ENCODE measurements at regions not wholly inside any gene's neighbourhood (a gene's known extent, or its start where the extent isn't known, plus 50 kb on each side); places are given as distances from the start of the nearest gene placed in this dataset.

DNA sequence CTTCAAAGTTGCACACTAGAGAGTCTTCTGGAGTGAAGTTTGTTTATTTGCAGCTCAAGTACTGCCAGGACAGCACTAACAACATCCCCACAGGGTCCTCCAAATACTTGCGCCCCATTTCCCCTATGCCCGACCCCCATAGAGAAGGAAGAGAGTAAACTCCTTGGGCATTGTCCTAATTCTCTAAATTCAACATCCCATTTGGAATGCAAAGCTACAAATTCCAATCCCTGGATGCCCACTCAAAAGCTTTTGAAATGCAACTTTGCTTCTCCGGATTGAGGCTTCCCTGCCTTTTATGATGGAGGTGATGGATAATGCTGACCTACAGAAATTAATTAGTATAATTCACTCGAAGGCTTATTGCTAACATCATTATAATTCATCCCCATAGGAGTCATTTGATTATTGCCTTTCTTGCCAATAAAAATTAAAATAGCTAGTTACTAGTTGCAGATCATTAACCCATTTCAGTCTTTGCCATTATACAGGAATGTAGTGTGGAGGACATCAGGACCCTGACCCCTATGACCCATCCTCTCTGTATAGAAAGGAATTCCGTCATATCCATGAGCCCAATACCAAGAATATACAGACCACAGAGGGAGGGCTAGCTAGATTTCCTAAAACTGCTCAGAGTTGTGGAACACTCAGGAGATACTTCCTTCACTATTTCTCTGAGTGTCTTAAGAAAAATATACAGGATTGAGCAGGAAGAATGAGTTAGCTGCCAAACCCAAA lies 277.6 kb downstream of the ZNF608 start:
- H2AFZ ChIP-seq (ENCODE audit: low read length), result no peak overlapping the region
- no peak overlapping the region for H3K4me3 ChIP-seq (replicated peaks in 1 of 4; ENCODE audit: control extremely low read depth in 1 of 4, insufficient read depth in 1 of 4, low read depth in 3 of 4, low read length in 4 of 4)
- TF ChIP-seq EZH2 (IDR thresholded peaks at IDR 0.05; ENCODE audit: low read length, missing control alignments), result no peak
- TF ChIP-seq CTCF (conservative IDR thresholded peaks at IDR 0.05 in 1 of 2, IDR thresholded peaks at IDR 0.05 in 1 of 2; ENCODE audit: low read depth in 1 of 2, low read length in 2 of 2), result no peak
- H3K27me3 ChIP-seq (ENCODE audit: control insufficient read depth, insufficient read depth, low read length), result no peaks in the 10 kb centered on the region
- DNase-seq (ENCODE audit: low read depth in 2 of 2), result no peak
- no peak overlapping the region for H3K4me2 ChIP-seq (ENCODE audit: extremely low read depth, insufficient read depth, low read length)
- no peaks in the 10 kb centered on the region for H4K20me1 ChIP-seq (ENCODE audit: control insufficient read depth, extremely low read depth, insufficient read depth, low read length)
- no peak overlapping the region for H3K9ac ChIP-seq (ENCODE audit: insufficient read depth, low read length)
- no peak overlapping the region for H3K27ac ChIP-seq (ENCODE audit: insufficient read depth, low read length)
- no peaks in the 10 kb centered on the region for H3K79me2 ChIP-seq (ENCODE audit: control insufficient read depth, insufficient read depth, low read length)
- no peaks in the 10 kb centered on the region for H3K4me1 ChIP-seq (ENCODE audit: control insufficient read depth, extremely low read depth, insufficient read depth, low read length)
- H3K9me3 ChIP-seq (ENCODE audit: control insufficient read depth, insufficient read depth, low read depth, low read length), result no peaks in the 10 kb centered on the region
- H3K36me3 ChIP-seq (ENCODE audit: control insufficient read depth, insufficient read depth, low read length), result no peaks in the 10 kb centered on the region

DNA sequence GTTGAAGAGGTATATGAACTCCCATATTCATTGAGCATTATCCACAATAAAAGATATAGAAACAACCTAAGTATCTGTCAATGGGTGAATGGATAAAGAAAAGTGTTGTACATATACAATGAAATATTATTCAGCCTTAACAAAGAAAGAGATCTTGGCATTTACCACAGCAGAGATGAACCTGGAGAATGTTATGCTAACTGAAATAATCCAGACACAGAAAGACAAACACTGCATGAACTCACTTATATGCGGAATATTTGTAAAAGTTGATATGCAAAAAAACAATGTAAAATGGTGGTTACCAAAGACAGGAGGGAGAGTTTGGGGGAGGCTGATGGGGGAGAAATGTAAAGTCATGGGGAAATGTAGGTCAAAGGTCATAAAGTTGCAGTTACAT lies 278.7 kb downstream of the ZNF608 start:
- Histone ChIP-seq H4K20me1 (ENCODE audit: control insufficient read depth, extremely low read depth, insufficient read depth, low read length) (no peaks in the 10 kb centered on the region), H3K9me3 (ENCODE audit: control insufficient read depth, insufficient read depth, low read depth, low read length) (no peaks in the 10 kb centered on the region), H3K4me3 (replicated peaks in 1 of 4; ENCODE audit: control extremely low read depth in 1 of 4, insufficient read depth in 1 of 4, low read depth in 3 of 4, low read length in 4 of 4) (no peak overlapping the region), H3K27ac (ENCODE audit: insufficient read depth, low read length) (no peak overlapping the region), H3K4me2 (ENCODE audit: extremely low read depth, insufficient read depth, low read length) (no peak overlapping the region), H3K4me1 (ENCODE audit: control insufficient read depth, extremely low read depth, insufficient read depth, low read length) (no peaks in the 10 kb centered on the region), H2AFZ (ENCODE audit: low read length) (no peak overlapping the region), H3K27me3 (ENCODE audit: control insufficient read depth, insufficient read depth, low read length) (no peaks in the 10 kb centered on the region), H3K9ac (ENCODE audit: insufficient read depth, low read length) (no peak overlapping the region), H3K79me2 (ENCODE audit: control insufficient read depth, insufficient read depth, low read length) (no peaks in the 10 kb centered on the region), H3K36me3 (ENCODE audit: control insufficient read depth, insufficient read depth, low read length) (no peaks in the 10 kb centered on the region)
- TF ChIP-seq CTCF (conservative IDR thresholded peaks at IDR 0.05 in 1 of 2, IDR thresholded peaks at IDR 0.05 in 1 of 2; ENCODE audit: low read depth in 1 of 2, low read length in 2 of 2), result no peak
- no peak for DNase-seq (ENCODE audit: low read depth in 2 of 2)

- H4K20me1 ChIP-seq (ENCODE audit: control insufficient read depth, extremely low read depth, insufficient read depth, low read length), result no peaks in the 10 kb centered on the region
- H3K4me3 ChIP-seq (replicated peaks in 1 of 4; ENCODE audit: control extremely low read depth in 1 of 4, insufficient read depth in 1 of 4, low read depth in 3 of 4, low read length in 4 of 4), result no peak overlapping the region
- H3K27ac ChIP-seq (ENCODE audit: insufficient read depth, low read length), result no peak overlapping the region
- no peaks in the 10 kb centered on the region for H3K79me2 ChIP-seq (ENCODE audit: control insufficient read depth, insufficient read depth, low read length)
- TF ChIP-seq EZH2 (IDR thresholded peaks at IDR 0.05; ENCODE audit: low read length, missing control alignments) (no peak), CTCF (conservative IDR thresholded peaks at IDR 0.05 in 1 of 2, IDR thresholded peaks at IDR 0.05 in 1 of 2; ENCODE audit: low read depth in 1 of 2, low read length in 2 of 2) (no peak)
- H3K9ac ChIP-seq (ENCODE audit: insufficient read depth, low read length), result no peak overlapping the region
- no peak overlapping the region for H2AFZ ChIP-seq (ENCODE audit: low read length)
- H3K9me3 ChIP-seq (ENCODE audit: control insufficient read depth, insufficient read depth, low read depth, low read length), result no peaks in the 10 kb centered on the region
- H3K4me1 ChIP-seq (ENCODE audit: control insufficient read depth, extremely low read depth, insufficient read depth, low read length), result no peaks in the 10 kb centered on the region
- no peaks in the 10 kb centered on the region for H3K36me3 ChIP-seq (ENCODE audit: control insufficient read depth, insufficient read depth, low read length)
- DNase-seq (ENCODE audit: low read depth in 2 of 2), result peak in 1 of 2 donors; percentile 29
- no peaks in the 10 kb centered on the region for H3K27me3 ChIP-seq (ENCODE audit: control insufficient read depth, insufficient read depth, low read length)
- no peak overlapping the region for H3K4me2 ChIP-seq (ENCODE audit: extremely low read depth, insufficient read depth, low read length)
Measured at GRCh38 chr5:124466011-124466410, 280.4 kb downstream of the ZNF608 start.

All from fibroblast of lung (primary cell).